Posterior cingulate gyrus (tissue), 11 donors: ENCODE measurements at regions not wholly inside any gene's neighbourhood (a gene's known extent, or its start where the extent isn't known, plus 50 kb on each side); places are given as distances from the start of the nearest gene placed in this dataset.
"Not testable (repeated sequence)": the region's sequence is repeated elsewhere in the genome, so short reads cannot be mapped to it uniquely, and the experiment has no call there.

Experiments used
- DNase-seq, 10 donors: peaks; one replicate each; pipeline versions ENCODE4 v3.0.0 to v3.0.0-alpha.2; 2020 to 2021; ENCODE audit warnings: mixed read lengths in 3 of 10
- intact Hi-C: fragments of 100-400 bp; cut with DNase I; formaldehyde crosslinking; loops from one replicate; pipeline ENCODE4 v1.15.1; 2023

DNA sequence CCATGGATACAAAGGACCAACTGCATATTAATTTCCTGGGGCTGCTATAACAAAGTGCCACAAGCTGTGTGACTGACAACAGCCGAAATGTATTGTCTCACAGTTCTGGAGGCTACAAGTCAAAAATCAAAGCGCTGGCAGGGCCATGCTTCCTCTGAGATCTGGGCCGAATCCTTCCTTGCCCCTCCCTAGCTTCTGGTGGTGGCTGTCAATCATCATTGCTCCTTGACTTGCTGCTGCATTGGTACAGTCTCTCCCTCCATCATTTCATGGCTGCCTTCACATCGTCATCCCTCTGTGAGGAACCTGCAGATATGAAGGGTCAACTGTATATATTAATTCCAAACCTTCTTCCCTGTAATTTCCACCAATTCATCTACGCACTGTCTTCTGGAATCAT lies 118.3 kb downstream of the EXOC5 start:
- DNase-seq: no peak
- intact Hi-C loops: no loop called here

DNA sequence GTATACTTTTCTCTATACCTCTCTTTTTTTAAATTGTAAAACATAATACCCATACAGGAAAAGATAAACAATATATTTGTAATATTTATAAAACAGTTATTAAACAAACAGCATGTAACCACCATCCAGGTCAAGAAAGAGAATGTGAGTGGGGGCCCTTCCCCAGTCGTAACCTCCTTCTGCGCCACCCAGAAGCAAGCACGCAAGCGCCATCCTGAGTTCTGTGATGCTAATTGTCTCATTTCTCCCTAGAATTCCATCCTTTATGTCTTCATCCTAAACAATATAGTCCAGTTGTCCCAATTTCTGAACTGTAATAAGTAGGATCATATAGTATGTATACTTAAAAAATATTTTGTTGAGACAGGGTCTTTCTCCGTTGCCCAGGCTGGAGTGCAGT lies 129.5 kb downstream of the EXOC5 start:
- DNase-seq: peak in 1 of 10 donors; percentile 57
- intact Hi-C loops: no loop called here

DNA sequence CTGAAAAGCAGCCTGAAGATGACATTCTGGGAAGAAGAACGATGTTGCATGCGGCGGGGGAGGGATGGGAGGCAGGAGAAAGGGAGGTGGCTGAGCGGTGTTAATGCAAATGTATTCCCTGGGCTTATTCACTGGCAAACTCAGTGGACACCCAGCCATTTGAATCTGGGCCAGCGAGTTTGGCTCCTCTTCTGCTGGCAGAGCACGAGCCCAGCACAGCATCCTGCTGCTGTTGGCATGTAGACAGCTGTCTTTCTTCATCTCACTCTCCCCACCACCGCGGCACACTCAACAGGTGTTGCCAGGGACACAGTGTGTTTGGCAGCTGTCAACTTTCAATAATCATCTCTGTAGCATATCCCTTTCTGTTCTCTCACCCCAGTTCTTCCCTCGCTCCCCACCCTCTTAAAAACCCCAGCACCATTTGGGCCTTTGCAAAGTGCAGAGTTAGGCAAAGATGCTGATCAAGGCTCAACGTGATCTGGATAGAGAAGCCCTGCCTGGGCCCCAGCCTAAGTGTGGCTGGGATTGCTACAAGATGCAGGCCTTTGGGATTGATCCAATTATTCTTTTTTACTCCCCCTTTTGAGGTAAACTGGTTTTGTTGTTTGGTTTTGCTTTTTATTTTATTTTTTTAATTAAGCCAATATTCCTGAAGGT lies 131.9 kb downstream of the EXOC5 start:
- DNase-seq: peak; percentile 18 to 93 (median 62)
- intact Hi-C loops: no loop called here

DNA sequence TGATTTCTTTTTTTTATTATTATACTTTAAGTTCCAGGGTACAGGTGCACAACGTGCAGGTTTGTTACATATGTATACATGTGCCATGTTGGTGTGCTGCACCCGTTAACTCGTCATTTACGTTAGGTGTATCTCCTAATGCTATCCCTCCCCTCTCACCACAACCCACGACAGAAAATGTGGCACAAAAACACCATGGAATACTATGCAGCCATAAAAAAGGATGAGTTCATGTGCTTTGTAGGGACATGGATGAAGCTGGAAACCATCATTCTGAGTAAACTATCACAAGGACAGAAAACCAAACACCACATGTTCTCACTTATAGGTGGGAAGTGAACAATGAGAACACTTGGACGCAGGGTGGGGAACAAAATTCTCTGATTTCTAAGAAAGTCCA lies 140.9 kb downstream of the EXOC5 start:
- DNase-seq, intact Hi-C loops: not testable (repeated sequence)

DNA sequence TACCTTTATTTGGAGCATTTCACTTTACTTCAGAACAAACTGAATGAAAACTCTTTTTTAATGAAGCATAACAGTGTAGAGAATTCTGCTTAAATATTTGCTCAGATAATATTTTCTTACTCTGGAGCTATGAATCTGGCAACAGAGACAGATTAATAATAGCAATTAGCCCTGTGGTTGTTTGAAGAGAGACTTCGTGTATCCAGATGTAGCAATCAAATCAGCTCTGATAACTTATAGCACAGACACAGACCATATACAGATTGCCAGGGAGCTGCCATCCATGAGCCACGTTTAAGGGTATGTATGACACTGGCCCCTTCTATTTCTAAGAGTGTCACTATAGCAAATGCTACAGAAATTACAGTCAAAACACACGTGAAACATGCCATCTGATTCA lies 146.6 kb downstream of the EXOC5 start:
- no peak for DNase-seq
- intact Hi-C loops: no loop called here

DNA sequence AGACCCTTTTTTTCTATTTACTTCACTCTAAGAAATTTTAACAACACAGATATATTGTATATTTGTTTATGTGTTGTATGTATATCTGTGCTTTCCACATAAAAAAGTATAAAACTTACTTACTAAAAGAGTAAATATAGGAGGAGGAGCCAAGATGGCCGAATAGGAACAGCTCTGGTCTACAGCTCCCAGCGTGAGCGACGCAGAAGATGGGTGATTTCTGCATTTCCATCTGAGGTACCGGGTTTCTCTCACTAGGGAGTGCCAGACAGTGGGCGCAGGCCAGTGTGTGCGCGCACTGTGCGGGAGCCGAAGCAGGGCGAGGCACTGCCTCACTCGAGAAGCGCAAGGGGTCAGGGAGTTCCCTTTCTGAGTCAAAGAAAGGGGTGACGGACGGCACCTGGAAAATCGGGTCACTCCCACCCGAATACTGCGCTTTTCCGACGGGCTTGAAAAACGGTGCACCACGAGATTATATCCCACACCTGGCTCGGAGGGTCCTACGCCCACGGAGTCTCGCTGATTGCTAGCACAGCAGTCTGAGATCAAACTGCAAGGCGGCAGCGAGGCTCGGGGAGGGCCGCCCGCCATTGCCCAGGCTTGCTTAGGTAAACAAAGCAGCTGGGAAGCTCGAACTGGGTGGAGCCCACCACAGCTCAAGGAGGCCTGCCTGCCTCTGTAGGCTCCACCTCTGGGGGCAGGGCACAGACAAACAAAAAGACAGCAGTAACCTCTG lies 156.5 kb downstream of the EXOC5 start:
- intact Hi-C loops, DNase-seq: not testable (repeated sequence)

DNA sequence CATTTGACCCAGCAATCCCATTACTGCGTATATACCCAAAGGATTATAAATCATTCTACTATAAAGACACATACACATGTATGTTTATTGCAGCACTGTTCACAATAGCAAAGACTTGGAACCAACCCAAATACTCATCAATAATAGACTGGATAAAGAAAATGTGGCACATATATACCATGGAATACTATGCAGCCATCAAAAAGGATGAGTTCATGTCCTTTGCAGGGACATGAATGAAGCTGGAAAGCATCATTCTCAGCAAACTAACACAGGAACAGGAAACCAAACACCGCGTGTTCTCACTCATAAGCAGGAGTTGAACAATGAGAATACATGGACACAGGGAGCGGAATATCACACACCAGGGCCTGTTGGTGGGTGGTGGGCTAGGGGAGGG lies 158.3 kb downstream of the EXOC5 start:
- DNase-seq, intact Hi-C loops: not testable (repeated sequence)

DNA sequence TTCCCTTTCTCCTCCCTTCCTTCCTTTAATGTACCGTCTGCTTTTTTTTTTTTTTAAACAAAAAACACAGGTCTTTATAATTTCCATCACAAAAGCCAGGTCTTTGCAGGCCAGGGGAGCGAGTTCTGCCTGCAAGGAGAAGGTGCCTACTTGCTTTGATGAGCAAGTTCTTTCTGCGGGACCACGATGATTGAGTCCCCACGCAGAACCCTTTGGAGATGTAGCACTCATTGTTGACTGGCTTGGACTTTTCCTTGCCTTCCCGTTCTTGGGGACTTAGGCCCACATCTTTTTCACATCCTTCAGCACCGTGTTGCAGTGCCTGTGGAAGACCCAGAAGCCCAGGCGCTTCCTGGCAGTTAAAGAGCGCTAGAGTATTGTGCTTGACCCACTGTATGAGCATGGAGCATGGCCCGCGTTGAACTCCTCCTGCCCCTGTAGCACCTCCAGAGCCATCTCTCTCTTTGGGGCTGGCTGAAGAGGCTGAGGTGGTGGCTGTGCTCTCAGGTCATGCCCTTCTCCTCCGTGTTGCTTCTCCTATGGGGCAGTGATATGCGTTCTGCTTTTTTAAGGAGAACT lies 177.6 kb downstream of the EXOC5 start:
- DNase-seq: peak in 1 of 10 donors; percentile 39
- intact Hi-C loops: no loop called here

DNA sequence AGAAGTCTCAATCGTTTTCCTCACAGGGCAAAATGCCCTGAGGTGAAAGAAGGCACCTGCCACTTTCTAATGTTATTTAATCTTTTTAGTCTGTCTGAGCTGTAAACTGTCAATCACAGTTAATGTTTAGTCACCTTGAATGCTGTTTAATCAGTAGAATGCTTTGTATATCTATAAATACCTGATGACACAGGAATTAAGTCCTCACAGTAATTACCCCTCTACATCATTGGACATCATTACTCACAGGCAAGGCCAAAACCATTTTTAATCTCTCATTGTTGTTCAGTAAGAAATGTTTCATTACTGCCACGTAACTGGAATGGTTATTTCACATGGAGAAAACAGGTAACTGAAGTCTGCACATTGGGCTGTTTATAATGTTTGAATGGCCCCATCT lies 178.8 kb downstream of the EXOC5 start:
- DNase-seq: no peak
- intact Hi-C loops: no loop called here

DNA sequence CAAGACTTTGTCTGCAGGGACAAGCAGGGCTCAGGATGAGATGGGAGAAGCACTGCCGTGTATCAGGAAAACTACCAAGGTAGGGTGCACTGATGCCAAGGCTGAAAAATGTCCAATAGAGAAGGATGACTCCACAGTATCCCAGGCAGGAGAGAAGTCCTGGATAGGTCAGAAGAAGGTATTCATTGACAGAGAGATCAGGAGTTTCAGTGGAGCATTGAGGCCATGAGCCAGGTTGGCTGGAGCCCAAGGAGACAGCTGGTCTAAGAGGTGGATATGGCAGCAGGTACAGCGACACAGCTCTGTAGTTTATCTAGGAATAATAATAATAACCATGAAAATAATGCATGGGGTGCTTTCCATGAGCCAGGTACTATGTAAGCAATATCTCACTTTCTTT lies 180.9 kb downstream of the EXOC5 start:
- intact Hi-C loops: no loop called here
- DNase-seq: peak in 1 of 10 donors; percentile 11

DNA sequence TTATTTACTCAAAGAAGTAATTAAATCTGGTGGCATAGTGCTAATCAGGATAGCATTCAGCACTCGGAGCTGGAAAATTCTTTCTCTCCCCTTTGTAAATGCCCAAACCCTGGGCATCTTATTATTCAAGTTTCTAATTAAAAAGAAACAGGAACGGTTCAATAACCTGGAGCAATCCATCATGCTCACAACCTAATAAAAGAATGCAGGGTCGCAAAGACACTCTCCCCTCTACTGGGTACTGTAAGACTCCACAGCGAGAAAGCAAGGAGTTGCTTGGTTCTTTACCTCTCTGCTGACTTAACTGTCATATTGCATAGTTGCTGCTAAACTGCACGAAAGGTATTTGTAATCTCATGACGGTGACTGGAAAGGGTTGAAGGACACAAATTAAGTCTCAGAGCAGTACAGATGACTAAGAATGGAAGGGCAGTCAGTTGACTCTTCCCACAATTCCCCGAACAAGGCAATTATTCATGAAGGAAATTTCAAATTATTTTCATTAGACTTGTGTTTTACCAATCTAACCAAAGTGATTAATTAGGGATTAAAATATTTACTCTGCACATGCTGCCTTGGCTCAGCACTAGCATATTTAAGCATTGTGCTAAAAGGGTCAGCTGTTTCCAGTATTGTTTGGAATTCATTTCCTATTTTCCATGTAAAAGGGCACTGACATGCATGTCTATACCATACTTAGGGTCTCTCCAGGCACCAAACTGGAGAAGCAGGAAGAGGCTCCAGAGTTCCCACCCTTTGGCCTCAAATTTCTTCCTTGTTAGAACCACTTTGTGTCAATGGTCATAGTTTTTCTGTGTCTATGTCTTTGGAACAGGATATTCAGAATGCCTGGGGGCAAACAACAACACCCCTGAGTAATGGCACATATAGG lies 182.2 kb downstream of the EXOC5 start:
- DNase-seq: no peak
- intact Hi-C loops: no loop called here

DNA sequence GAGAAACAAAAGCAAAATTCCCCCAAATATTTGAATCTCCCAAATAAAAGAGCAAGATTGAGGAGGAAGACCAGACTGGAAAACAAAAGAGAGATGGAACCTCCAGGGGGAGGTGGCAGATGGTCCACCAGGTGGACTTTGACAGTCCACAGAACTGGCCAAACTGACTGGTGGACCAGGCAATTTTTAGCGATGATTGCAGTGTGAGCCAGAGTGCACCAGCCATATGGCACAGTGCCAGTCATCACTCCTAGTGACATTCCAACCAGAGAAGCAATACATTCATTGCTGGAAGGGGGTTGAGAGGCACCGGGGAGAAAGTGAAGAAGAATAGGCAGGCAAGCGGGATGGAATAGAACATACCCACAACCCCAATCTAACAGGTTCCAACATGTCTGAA lies 182.9 kb downstream of the EXOC5 start:
- peak in 1 of 10 donors; percentile 19 for DNase-seq

DNA sequence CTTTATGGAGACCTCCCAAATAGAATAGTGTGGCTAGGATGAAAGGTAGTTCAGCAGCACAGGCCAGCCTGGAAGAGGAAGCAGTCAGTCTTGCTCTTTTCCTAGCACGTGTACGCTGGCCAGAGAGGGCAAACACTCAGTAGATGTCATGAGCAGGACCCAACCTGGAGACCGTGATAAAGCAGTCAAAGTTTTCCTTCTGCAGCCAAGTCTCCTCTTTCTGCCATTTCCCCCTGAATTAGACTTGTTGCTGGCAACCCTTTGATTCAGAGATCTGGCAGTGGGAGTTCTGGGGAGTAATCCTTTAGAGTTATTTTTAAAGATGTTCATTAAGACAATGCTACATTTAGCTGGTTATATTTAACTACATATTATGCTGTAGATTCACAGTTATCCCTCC lies 183.7 kb downstream of the EXOC5 start:
- no peak for DNase-seq
- intact Hi-C loops: no loop called here

More for the DNA sequence above, 182.9 kb downstream of the EXOC5 start:
- intact Hi-C loops: no loop called here

DNA sequence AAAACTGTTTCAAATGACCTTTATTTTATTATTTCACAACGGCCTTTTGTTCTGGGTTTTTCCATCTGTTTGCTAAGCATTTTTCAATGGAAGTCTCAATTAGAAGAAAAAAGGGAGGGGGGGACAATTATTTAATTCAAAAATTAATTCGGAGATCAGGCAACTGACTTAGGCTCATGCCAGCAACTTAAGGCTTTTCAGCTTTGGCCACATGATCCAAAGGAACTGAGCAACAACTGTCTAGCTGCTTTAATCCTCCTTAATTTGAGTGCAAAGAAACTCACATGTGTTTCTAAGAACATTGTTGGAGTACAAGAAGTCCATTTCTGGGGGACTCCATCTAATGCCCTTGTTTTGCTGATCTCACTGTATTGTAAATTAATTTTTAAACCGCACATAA lies 188.0 kb downstream of the EXOC5 start:
- no peak for DNase-seq
- intact Hi-C loops: no loop called here

DNA sequence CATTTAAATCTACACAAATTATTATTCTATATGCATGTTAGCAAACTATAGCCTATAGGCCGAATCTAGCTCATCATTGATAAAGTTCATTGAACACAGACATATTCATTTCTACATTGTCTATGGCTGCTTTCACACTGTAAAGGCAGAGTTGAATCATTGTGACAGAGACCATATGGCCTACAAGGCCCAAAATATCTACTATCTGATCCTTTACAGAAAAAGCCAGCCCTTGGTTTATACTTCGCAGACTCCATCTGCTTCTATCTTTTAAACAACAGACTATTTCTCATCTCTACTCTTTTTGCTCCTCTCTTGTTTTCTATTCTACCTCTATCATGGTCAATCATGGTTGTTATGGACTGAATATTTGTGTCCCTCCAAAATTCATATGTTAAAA lies 190.7 kb downstream of the EXOC5 start:
- DNase-seq: no peak

DNA sequence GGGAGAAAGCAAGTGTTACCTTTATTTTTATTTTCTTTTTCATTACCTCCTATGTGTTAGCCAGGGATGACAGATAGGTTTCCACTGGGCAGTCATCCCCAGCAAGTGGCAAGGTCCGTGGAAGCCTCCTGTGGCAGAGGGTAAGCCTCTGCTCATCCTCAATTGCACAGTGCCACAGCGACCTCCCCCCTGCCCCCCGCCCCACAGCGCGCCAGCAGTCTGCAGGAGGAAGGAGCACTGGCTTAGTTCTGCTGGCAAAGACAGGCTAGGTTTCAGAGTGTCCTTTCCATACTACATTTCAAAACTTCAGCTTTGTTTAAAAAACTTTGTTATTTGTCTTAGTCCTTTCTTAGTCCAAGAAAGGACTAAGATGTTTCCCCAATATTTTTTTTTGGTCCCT lies 194.7 kb downstream of the EXOC5 start:
- no peak for DNase-seq
- intact Hi-C loops: no loop called here

More for the DNA sequence above, 190.7 kb downstream of the EXOC5 start:
- intact Hi-C loops: no loop called here

DNA sequence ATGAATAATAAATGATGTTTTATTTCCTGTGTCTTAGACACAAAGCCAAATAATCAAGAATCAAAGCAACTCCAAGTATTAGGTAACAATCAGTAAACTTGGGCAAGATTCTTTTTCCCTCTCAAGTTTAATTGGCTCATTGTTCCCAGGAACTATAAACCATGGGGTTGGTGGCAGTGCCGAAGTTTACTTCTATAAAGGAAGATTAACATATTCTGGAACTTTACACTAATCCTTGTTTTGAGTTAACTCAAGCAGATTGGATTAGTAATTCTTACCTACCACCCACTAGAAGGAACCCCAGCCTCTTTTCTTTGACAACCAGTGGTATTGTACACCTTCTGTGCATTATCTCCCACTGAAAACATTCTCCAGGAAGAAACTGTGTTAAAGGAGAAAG lies 197.1 kb downstream of the EXOC5 start:
- intact Hi-C loops: no loop called here
- no peak for DNase-seq

DNA sequence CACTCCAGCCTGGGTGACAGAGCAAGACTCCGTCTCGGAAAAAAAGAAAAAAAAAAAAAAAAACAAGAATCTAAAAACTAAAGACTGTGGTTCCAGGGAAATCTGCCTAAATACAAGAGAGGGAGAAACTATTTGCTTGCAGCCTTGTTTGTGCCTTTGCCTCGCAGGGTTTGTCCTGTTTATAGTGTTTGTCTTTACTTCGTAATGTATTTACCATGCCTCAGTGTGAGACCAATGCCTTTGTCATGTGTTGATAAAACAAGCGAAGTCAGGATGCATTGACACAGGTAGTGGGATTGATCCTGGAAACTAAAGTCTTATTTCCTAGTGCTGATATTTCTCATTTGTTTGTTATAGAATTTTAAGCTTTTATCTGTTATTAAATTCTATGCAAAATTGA lies 199.0 kb downstream of the EXOC5 start:
- DNase-seq: no peak
- intact Hi-C loops: no loop called here

DNA sequence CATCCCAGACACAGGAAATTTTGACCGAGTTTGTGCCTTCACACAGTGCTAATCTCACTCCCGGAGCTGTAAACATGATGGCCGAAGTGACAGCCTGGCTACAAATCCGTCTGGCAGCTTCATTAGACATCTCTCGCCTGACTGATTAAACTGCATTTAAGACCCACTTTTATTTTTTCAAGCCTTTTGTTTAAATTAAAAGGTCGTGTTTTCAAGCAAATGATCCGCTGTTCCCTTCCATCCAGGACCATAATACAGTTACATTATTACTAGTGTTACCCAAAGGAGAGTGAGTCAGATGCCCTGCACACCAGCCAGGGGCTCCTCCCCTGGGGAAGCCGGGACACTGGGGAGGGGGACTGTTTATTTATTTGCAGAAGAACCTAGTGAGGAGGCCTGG lies 200.2 kb downstream of the EXOC5 start:
- intact Hi-C loops: no loop called here
- DNase-seq: no peak

DNA sequence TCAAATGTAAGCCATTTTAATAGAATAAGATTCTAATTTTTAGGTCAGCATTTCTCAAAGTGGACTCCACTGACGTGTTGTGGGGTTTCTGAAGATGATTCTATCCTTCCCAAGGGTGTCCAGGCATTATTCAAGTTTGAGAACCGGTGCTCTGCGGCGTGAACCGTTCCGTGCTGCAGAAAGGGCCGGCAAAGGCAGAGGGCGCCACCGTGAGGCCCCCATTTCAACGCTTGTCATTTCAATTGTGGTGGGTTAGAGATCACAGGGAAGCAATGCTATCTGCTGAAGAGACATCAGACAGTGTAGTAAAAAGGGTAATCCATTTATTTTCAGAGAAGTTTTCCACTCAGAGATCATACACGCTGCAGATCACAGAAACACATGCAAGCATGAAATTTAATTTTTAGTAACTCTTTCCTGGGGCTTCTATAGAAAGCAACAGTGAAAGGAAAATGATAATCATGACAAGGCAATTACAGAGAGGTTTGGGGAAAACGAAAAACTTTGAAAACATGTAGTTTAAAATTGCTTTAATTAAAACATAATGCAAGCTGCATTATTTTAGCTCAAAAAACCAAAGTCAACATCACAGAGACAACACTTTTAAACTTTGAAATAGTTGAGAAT lies 201.7 kb downstream of the EXOC5 start:
- intact Hi-C loops: no loop called here
- DNase-seq: peak in 8 of 10 donors; percentile 25 to 86 (median 46)
